ENCODE measurements at regions not wholly inside any gene's neighbourhood (a gene's known extent, or its start where the extent isn't known, plus 50 kb on each side); places are given as distances from the start of the nearest gene placed in this dataset.

- no peak overlapping the region for H3K4me3 ChIP-seq
- H3K4me1 ChIP-seq: no peaks in the 10 kb centered on the region
- H3K27ac ChIP-seq: no peak overlapping the region
- DNase-seq: no peak
- H3K27me3 ChIP-seq: no peaks in the 10 kb centered on the region
- no peaks in the 10 kb centered on the region for H3K9me3 ChIP-seq
- H3K36me3 ChIP-seq: no peaks in the 10 kb centered on the region
- TF ChIP-seq CTCF (IDR thresholded peaks at IDR 0.05): no peak
- TF ChIP-seq POLR2A (IDR thresholded peaks at IDR 0.05): no peak
Observed at GRCh38 chr17:33486135-33486885, 193.2 kb upstream of the ASIC2 start.

- Histone ChIP-seq H3K4me3 (no peak overlapping the region), H3K9me3 (no peaks in the 10 kb centered on the region), H3K27ac (no peak overlapping the region), H3K27me3 (no peaks in the 10 kb centered on the region), H3K36me3 (no peaks in the 10 kb centered on the region), H3K4me1 (peaks cover 0 to under 1% (median 0%) of the 10 kb centered on the region in 4 donors)
- TF ChIP-seq POLR2A (IDR thresholded peaks at IDR 0.05) (no peak), CTCF (IDR thresholded peaks at IDR 0.05) (no peak)
- no peak for DNase-seq
Observed at GRCh38 chr17:33487187-33487879, 194.2 kb upstream of the ASIC2 start.

GRCh38 chr17:33491871-33492481 is 198.9 kb upstream of the ASIC2 start:
- TF ChIP-seq CTCF (IDR thresholded peaks at IDR 0.05) (no peak), POLR2A (IDR thresholded peaks at IDR 0.05) (no peak)
- Histone ChIP-seq H3K4me3 (no peak overlapping the region), H3K36me3 (no peaks in the 10 kb centered on the region), H3K9me3 (no peaks in the 10 kb centered on the region), H3K27me3 (no peaks in the 10 kb centered on the region), H3K4me1 (peaks cover 0 to 5% (median 0%) of the 10 kb centered on the region in 4 donors), H3K27ac (no peak overlapping the region)
- DNase-seq: no peak

GRCh38 chr17:33492731-33493265 is 199.7 kb upstream of the ASIC2 start:
- TF ChIP-seq CTCF (IDR thresholded peaks at IDR 0.05): no peak
- TF ChIP-seq POLR2A (IDR thresholded peaks at IDR 0.05): no peak
- no peak for DNase-seq
- no peak overlapping the region for H3K4me3 ChIP-seq
- H3K27me3 ChIP-seq: no peaks in the 10 kb centered on the region
- peaks cover 0 to 5% (median 0%) of the 10 kb centered on the region in 4 donors for H3K4me1 ChIP-seq
- H3K9me3 ChIP-seq: no peaks in the 10 kb centered on the region
- H3K27ac ChIP-seq: peak overlapping the region in 1 of 4 donors; percentile 26
- H3K36me3 ChIP-seq: no peaks in the 10 kb centered on the region

- DNase-seq: no peak
- peak overlapping the region in 1 of 4 donors; percentile 26 for H3K27ac ChIP-seq
- H3K9me3 ChIP-seq: no peaks in the 10 kb centered on the region
- H3K36me3 ChIP-seq: no peaks in the 10 kb centered on the region
- no peaks in the 10 kb centered on the region for H3K27me3 ChIP-seq
- H3K4me3 ChIP-seq: no peak overlapping the region
- peaks cover 0 to 5% (median 0%) of the 10 kb centered on the region in 4 donors for H3K4me1 ChIP-seq
- TF ChIP-seq POLR2A (IDR thresholded peaks at IDR 0.05) (no peak), CTCF (IDR thresholded peaks at IDR 0.05) (no peak)
Observed at GRCh38 chr17:33493566-33493965, 200.5 kb upstream of the ASIC2 start.

Measured in Peyer's patch (tissue), 4 donors.